Skeletal muscle satellite cell (primary cell): ENCODE measurements at regions not wholly inside any gene's neighbourhood (a gene's known extent, or its start where the extent isn't known, plus 50 kb on each side); places are given as distances from the start of the nearest gene placed in this dataset.
A peak's percentile ranks its signal among the peaks of the same experiment; 100 is the strongest.
"Not testable (repeated sequence)": the region's sequence is repeated elsewhere in the genome, so short reads cannot be mapped to it uniquely, and the experiment has no call there.

Experiments used
- H3K27me3 ChIP-seq: 2 replicates; pipeline ENCODE4 v1.7.0; 2013; ENCODE audit warnings: low read length; ENCODE audit not compliant: control insufficient read depth, insufficient read depth
- H3K36me3 ChIP-seq: 2 replicates; pipeline ENCODE4 v1.7.0; 2013; ENCODE audit warnings: mild to moderate bottlenecking, control low read depth, low read length; ENCODE audit not compliant: insufficient read depth
- H3K4me1 ChIP-seq: 2 replicates; pipeline ENCODE4 v1.7.0; 2013; ENCODE audit warnings: low read length; ENCODE audit not compliant: control insufficient read depth, insufficient read depth
- H3K4me2 ChIP-seq: 2 replicates; pipeline ENCODE4 v1.7.0; 2013; ENCODE audit warnings: mild to moderate bottlenecking, low read length
- H3K4me3 ChIP-seq: 2 replicates; pipeline ENCODE4 v1.7.0; 2013; ENCODE audit warnings: low read length
- H3K9ac ChIP-seq: 2 replicates; pipeline ENCODE4 v1.7.0; 2013; ENCODE audit warnings: mild to moderate bottlenecking, low read depth, low read length, moderate library complexity
- H3K9me3 ChIP-seq: replicated peaks from 2 replicates; pipeline ENCODE4 v1.7.0; 2013; ENCODE audit warnings: mild to moderate bottlenecking, control low read depth, low read length

- Histone ChIP-seq H3K9ac (no peak overlapping the region), H3K4me2 (no peak overlapping the region), H3K4me1 (no peaks in the 10 kb centered on the region), H3K27me3 (no peaks in the 10 kb centered on the region), H3K4me3 (no peak overlapping the region), H3K9me3 (no peaks in the 10 kb centered on the region), H3K36me3 (no peaks in the 10 kb centered on the region)
Measured at GRCh38 chr10:20486791-20487190, 410.3 kb downstream of the NEBL start.

GRCh38 chr10:20485554-20485953 is 411.6 kb downstream of the NEBL start:
- Histone ChIP-seq H3K4me1 (no peaks in the 10 kb centered on the region), H3K4me3 (no peak overlapping the region), H3K9me3 (no peaks in the 10 kb centered on the region), H3K9ac (no peak overlapping the region), H3K4me2 (no peak overlapping the region), H3K36me3 (no peaks in the 10 kb centered on the region), H3K27me3 (no peaks in the 10 kb centered on the region)

GRCh38 chr10:20481054-20481453 is 416.1 kb downstream of the NEBL start:
- H3K9me3 ChIP-seq = no peaks in the 10 kb centered on the region
- H3K4me3 ChIP-seq = no peak overlapping the region
- no peak overlapping the region for H3K4me2 ChIP-seq
- no peaks in the 10 kb centered on the region for H3K36me3 ChIP-seq
- no peak overlapping the region for H3K9ac ChIP-seq
- no peaks in the 10 kb centered on the region for H3K27me3 ChIP-seq
- H3K4me1 ChIP-seq = no peaks in the 10 kb centered on the region

GRCh38 chr10:20480575-20480974 is 416.5 kb downstream of the NEBL start:
- H3K9ac ChIP-seq, H3K4me1 ChIP-seq, H3K4me2 ChIP-seq, H3K9me3 ChIP-seq, H3K27me3 ChIP-seq, H3K4me3 ChIP-seq, H3K36me3 ChIP-seq: not testable (repeated sequence)

- no peaks in the 10 kb centered on the region for H3K27me3 ChIP-seq
- no peak overlapping the region for H3K4me3 ChIP-seq
- no peaks in the 10 kb centered on the region for H3K36me3 ChIP-seq
- no peaks in the 10 kb centered on the region for H3K9me3 ChIP-seq
- peaks cover 8% of the 10 kb centered on the region for H3K4me1 ChIP-seq
- no peak overlapping the region for H3K4me2 ChIP-seq
- H3K9ac ChIP-seq = no peak overlapping the region
Measured at GRCh38 chr10:20474064-20474463, 423.0 kb downstream of the NEBL start.

GRCh38 chr10:20473023-20473760 is 423.9 kb downstream of the NEBL start:
- Histone ChIP-seq H3K4me3 (peak overlapping the region; percentile 43), H3K4me2 (peak overlapping the region; percentile 73), H3K9ac (peak overlapping the region; percentile 62), H3K9me3 (no peaks in the 10 kb centered on the region), H3K27me3 (no peaks in the 10 kb centered on the region), H3K4me1 (peaks cover 8% of the 10 kb centered on the region), H3K36me3 (no peaks in the 10 kb centered on the region)

GRCh38 chr10:20466731-20467130 is 430.4 kb downstream of the NEBL start:
- H3K4me2 ChIP-seq = no peak overlapping the region
- H3K9ac ChIP-seq = no peak overlapping the region
- H3K36me3 ChIP-seq = no peaks in the 10 kb centered on the region
- peaks cover 10% of the 10 kb centered on the region for H3K4me1 ChIP-seq
- no peaks in the 10 kb centered on the region for H3K27me3 ChIP-seq
- no peak overlapping the region for H3K4me3 ChIP-seq
- H3K9me3 ChIP-seq = no peaks in the 10 kb centered on the region

GRCh38 chr10:20457649-20458048 is 439.5 kb downstream of the NEBL start:
- Histone ChIP-seq H3K27me3 (no peaks in the 10 kb centered on the region), H3K4me3 (no peak overlapping the region), H3K4me1 (no peaks in the 10 kb centered on the region), H3K9ac (no peak overlapping the region), H3K4me2 (no peak overlapping the region), H3K9me3 (no peaks in the 10 kb centered on the region), H3K36me3 (no peaks in the 10 kb centered on the region)

GRCh38 chr10:20455774-20456173 is 441.3 kb downstream of the NEBL start:
- H3K4me1 ChIP-seq = no peaks in the 10 kb centered on the region
- no peaks in the 10 kb centered on the region for H3K27me3 ChIP-seq
- no peak overlapping the region for H3K4me2 ChIP-seq
- H3K4me3 ChIP-seq = no peak overlapping the region
- H3K9ac ChIP-seq = no peak overlapping the region
- H3K36me3 ChIP-seq = no peaks in the 10 kb centered on the region
- H3K9me3 ChIP-seq = no peaks in the 10 kb centered on the region

- Histone ChIP-seq H3K9ac (no peak overlapping the region), H3K4me3 (no peak overlapping the region), H3K4me2 (no peak overlapping the region)
Measured at GRCh38 chr10:20454331-20454730, 442.8 kb downstream of the NEBL start.

GRCh38 chr10:20446561-20447193 is 450.4 kb downstream of the NEBL start:
- no peak overlapping the region for H3K9ac ChIP-seq
- no peak overlapping the region for H3K4me2 ChIP-seq
- H3K4me3 ChIP-seq = no peak overlapping the region
- no peaks in the 10 kb centered on the region for H3K27me3 ChIP-seq
- H3K9me3 ChIP-seq = no peaks in the 10 kb centered on the region
- no peaks in the 10 kb centered on the region for H3K36me3 ChIP-seq
- H3K4me1 ChIP-seq = no peaks in the 10 kb centered on the region

More at GRCh38 chr10:20454331-20454730, 442.8 kb downstream of the NEBL start:
- H3K4me1 ChIP-seq = no peaks in the 10 kb centered on the region
- no peaks in the 10 kb centered on the region for H3K9me3 ChIP-seq
- H3K36me3 ChIP-seq = no peaks in the 10 kb centered on the region
- H3K27me3 ChIP-seq = no peaks in the 10 kb centered on the region

- Histone ChIP-seq H3K9ac (no peak overlapping the region), H3K4me3 (no peak overlapping the region), H3K27me3 (no peaks in the 10 kb centered on the region), H3K4me1 (no peaks in the 10 kb centered on the region), H3K36me3 (no peaks in the 10 kb centered on the region), H3K9me3 (no peaks in the 10 kb centered on the region), H3K4me2 (no peak overlapping the region)
Measured at GRCh38 chr10:20443094-20443493, 454.0 kb downstream of the NEBL start.
